Keratinocyte (primary cell): ENCODE measurements at regions not wholly inside any gene's neighbourhood (a gene's known extent, or its start where the extent isn't known, plus 50 kb on each side); places are given as distances from the start of the nearest gene placed in this dataset.

Source experiments
- DNase-seq: peaks from one replicate; pipeline ENCODE4 v3.0.0-alpha.2; 2011; ENCODE audit warnings: low read depth, missing footprints, low spot score
- FAIRE-seq: peaks from 2 replicates; lab custom pipeline; 2011; peaks lifted over from hg19 to GRCh38; lab: Jason Lieb, UNC
- H2AFZ ChIP-seq: 2 replicates; pipeline ENCODE4 v1.6.0; 2012; ENCODE audit warnings: low read length, control low read depth, inconsistent platforms; ENCODE audit not compliant: control insufficient read depth
- H3K27ac ChIP-seq: 2 replicates; pipeline ENCODE4 v1.5.1; 2011; ENCODE audit warnings: low read length; ENCODE audit not compliant: control insufficient read depth, insufficient read depth
- H3K27me3 ChIP-seq: 3 replicates; pipeline ENCODE4 v1.6.0; 2011; ENCODE audit warnings: low read length; ENCODE audit not compliant: control insufficient read depth, insufficient read depth; ENCODE audit errors: extremely low read depth
- H3K36me3 ChIP-seq, 2 experiments: 2 replicates in 1 of 2; 3 replicates in 1 of 2; pipeline ENCODE4 v1.5.1; 2011; ENCODE audit warnings: low read length in 2 of 2, mild to moderate bottlenecking in 1 of 2; ENCODE audit not compliant: control insufficient read depth in 2 of 2, insufficient read depth in 2 of 2; ENCODE audit errors: extremely low read depth in 1 of 2
- H3K4me1 ChIP-seq: 3 replicates; pipeline ENCODE4 v1.5.1; 2011; ENCODE audit warnings: low read length; ENCODE audit not compliant: control insufficient read depth, insufficient read depth; ENCODE audit errors: extremely low read depth
- H3K4me2 ChIP-seq: 3 replicates; pipeline ENCODE4 v1.6.0; 2011; ENCODE audit warnings: low read depth, low read length; ENCODE audit not compliant: control insufficient read depth, insufficient read depth; ENCODE audit errors: extremely low read depth
- H3K4me3 ChIP-seq, 3 experiments: fragments of 200-600 bp in 1 of 3; sonication (generic) in 1 of 3; 2 replicates in 2 of 3; 3 replicates in 1 of 3; pipeline ENCODE4 v1.5.1; 2011 to 2016; ENCODE audit warnings: low read length in 3 of 3, mild to moderate bottlenecking in 3 of 3, control low read depth in 2 of 3, inconsistent platforms in 1 of 3, low read depth in 1 of 3, mixed read lengths in 1 of 3, mixed run types in 1 of 3, moderate library complexity in 1 of 3; ENCODE audit not compliant: control insufficient read depth in 2 of 3, insufficient read depth in 2 of 3; ENCODE audit errors: extremely low read depth in 1 of 3
- H3K79me2 ChIP-seq: 2 replicates; pipeline ENCODE4 v1.6.0; 2012; ENCODE audit warnings: low read length; ENCODE audit not compliant: control insufficient read depth, insufficient read depth
- H3K9ac ChIP-seq: 3 replicates; pipeline ENCODE4 v1.6.0; 2011; ENCODE audit warnings: low read length; ENCODE audit not compliant: control insufficient read depth, insufficient read depth; ENCODE audit errors: extremely low read depth
- H3K9me1 ChIP-seq: 3 replicates; pipeline ENCODE4 v1.6.0; 2011; ENCODE audit warnings: low read length; ENCODE audit not compliant: control insufficient read depth, insufficient read depth; ENCODE audit errors: extremely low read depth
- H3K9me3 ChIP-seq: 2 replicates; pipeline ENCODE4 v1.5.1; 2012; ENCODE audit warnings: low read depth, low read length; ENCODE audit not compliant: control insufficient read depth
- H4K20me1 ChIP-seq: 3 replicates; pipeline ENCODE4 v1.6.0; 2011; ENCODE audit warnings: low read length; ENCODE audit not compliant: control insufficient read depth, insufficient read depth; ENCODE audit errors: extremely low read depth
- EZH2 ChIP-seq: IDR thresholded peaks from one replicate; pipeline ENCODE4 v1.6.1; 2012; ENCODE audit warnings: inconsistent platforms, mild to moderate bottlenecking, low read length, moderate library complexity
- dilution Hi-C: fragments of 300-500 bp; cut with MboI; formaldehyde crosslinking; loops from one replicate; pipeline ENCODE4 v1.7.0; 2020; ENCODE audit warnings: low sequenced_read_pairs; ENCODE audit not compliant: extremely low pct_ligation_motif_present
- TF ChIP-seq, protein P1 (sequence below), 3 experiments: IDR thresholded peaks in 1 of 3; conservative IDR thresholded peaks in 1 of 3; optimal IDR thresholded peaks in 1 of 3; 2 replicates in 2 of 3; 3 replicates in 1 of 3; pipeline versions ENCODE3 to v1.5.1; 2011; ENCODE audit warnings: low read length in 3 of 3, mild to moderate bottlenecking in 3 of 3, moderate library complexity in 2 of 3, control low read depth in 1 of 3, inconsistent platforms in 1 of 3; ENCODE audit not compliant: insufficient read depth in 2 of 3; ENCODE audit errors: extremely low read depth in 1 of 3

DNA sequence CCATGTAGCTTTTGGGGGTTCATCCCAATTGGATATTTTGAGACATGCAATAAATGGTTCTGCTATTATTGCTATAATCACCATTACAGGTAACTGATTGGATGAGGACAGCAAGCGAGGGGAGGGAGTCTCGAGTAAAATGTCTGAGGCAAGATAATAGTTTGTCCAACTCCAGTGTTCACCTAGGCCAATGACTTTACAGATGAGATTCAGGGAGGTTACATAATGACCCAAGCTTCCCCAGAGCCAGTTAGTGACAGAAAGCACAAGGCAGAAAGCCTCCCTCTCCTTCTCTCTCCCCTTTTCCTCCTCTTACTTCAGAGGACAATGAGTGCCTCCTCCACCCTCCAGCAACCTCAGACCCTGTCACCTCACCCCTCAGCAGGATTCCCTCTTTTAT is 98.4 kb upstream of the GLS start:
- Histone ChIP-seq H3K4me2 (no peak overlapping the region), H3K79me2 (no peaks in the 10 kb centered on the region), H3K36me3 (no peaks in the 10 kb centered on the region), H3K9ac (no peak overlapping the region), H4K20me1 (no peaks in the 10 kb centered on the region), H3K27ac (no peak overlapping the region), H2AFZ (no peak overlapping the region), H3K4me1 (peaks cover 10% of the 10 kb centered on the region), H3K27me3 (no peaks in the 10 kb centered on the region), H3K9me1 (no peaks in the 10 kb centered on the region), H3K4me3 (no peak overlapping the region), H3K9me3 (no peaks in the 10 kb centered on the region)
- no peak for TF ChIP-seq EZH2
- TF ChIP-seq, protein P1, sequence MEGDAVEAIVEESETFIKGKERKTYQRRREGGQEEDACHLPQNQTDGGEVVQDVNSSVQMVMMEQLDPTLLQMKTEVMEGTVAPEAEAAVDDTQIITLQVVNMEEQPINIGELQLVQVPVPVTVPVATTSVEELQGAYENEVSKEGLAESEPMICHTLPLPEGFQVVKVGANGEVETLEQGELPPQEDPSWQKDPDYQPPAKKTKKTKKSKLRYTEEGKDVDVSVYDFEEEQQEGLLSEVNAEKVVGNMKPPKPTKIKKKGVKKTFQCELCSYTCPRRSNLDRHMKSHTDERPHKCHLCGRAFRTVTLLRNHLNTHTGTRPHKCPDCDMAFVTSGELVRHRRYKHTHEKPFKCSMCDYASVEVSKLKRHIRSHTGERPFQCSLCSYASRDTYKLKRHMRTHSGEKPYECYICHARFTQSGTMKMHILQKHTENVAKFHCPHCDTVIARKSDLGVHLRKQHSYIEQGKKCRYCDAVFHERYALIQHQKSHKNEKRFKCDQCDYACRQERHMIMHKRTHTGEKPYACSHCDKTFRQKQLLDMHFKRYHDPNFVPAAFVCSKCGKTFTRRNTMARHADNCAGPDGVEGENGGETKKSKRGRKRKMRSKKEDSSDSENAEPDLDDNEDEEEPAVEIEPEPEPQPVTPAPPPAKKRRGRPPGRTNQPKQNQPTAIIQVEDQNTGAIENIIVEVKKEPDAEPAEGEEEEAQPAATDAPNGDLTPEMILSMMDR (optimal IDR thresholded peaks at IDR 0.05 in 1 of 3, IDR thresholded peaks at IDR 0.05 in 1 of 3, conservative IDR thresholded peaks at IDR 0.05 in 1 of 3; ENCODE audit: extremely low read depth in 1 of 3, insufficient read depth in 2 of 3, low read length in 3 of 3): no peak
- no peak for FAIRE-seq
- DNase-seq: no peak
- dilution Hi-C loops: no loop called here

DNA sequence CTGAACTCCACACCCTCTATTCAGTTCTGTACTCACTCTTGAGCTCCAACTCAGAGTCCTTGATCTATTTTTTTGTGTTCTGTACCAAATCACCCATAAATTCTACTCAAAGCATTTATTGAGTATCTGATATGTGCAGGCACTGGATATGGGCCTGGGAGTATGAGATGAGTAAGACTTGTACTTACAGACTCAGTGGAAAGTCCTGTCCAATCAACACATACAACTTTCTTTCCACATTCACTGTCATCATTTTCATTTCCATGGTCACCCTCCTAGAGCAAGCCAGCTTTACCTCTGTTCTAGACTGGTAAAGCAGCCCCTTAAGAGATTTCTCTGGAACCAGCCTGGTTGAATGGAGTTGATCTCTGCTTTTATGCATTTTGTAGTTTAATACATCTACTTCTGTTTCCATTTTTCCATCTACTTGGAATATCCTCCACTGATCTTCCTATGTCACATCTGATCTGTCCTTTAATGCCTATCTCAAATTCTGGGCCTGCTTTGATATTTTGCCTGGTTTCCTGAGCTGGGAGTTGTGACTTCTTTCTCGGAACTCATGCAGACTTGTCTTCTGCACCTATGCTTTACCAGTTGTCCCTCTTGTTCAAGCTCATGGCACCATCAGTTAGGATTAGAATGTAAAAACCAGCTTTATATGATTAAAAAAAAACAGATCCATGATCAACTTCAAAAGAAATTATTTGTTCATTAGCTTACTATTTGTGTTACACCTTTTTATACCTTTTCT is 96.9 kb upstream of the GLS start:
- dilution Hi-C loops: no loop called here
- DNase-seq (no peak), FAIRE-seq (no peak)
- H3K9me1 ChIP-seq: no peaks in the 10 kb centered on the region
- no peak for TF ChIP-seq EZH2
- TF ChIP-seq, protein P1 (optimal IDR thresholded peaks at IDR 0.05 in 1 of 3, IDR thresholded peaks at IDR 0.05 in 1 of 3, conservative IDR thresholded peaks at IDR 0.05 in 1 of 3; ENCODE audit: extremely low read depth in 1 of 3, insufficient read depth in 2 of 3, low read length in 3 of 3): no peak
- no peaks in the 10 kb centered on the region for H3K9me3 ChIP-seq
- H3K79me2 ChIP-seq: no peaks in the 10 kb centered on the region
- no peaks in the 10 kb centered on the region for H4K20me1 ChIP-seq
- no peak overlapping the region for H3K4me3 ChIP-seq
- H3K27me3 ChIP-seq: no peaks in the 10 kb centered on the region
- peaks cover 10% of the 10 kb centered on the region for H3K4me1 ChIP-seq
- H3K36me3 ChIP-seq: no peaks in the 10 kb centered on the region
- H3K9ac ChIP-seq: no peak overlapping the region
- H2AFZ ChIP-seq: no peak overlapping the region
- H3K27ac ChIP-seq: no peak overlapping the region
- H3K4me2 ChIP-seq: no peak overlapping the region
